GM12878 (cell line): ENCODE measurements at regions not wholly inside any gene's neighbourhood (a gene's known extent, or its start where the extent isn't known, plus 50 kb on each side); places are given as distances from the start of the nearest gene placed in this dataset.

ENCODE experiments used
- ATAC-seq: fragments of 200-7000 bp; cut with Tn5 transposase; 3 replicates; pipeline ENCODE4 v1.9.1; 2020; ENCODE audit warnings: mild to moderate bottlenecking, moderate library complexity
- BruUV-seq: library from RNA; stranded (reverse); fragments of 400-500 nt; replicated peaks from 2 replicates; lab custom pipeline; 2021; lab: Mats Ljungman, UMichigan
- CTCF ChIA-PET: fragments of 300-600 bp; sonication (Branson Sonifier 250); formaldehyde crosslinking; extraction: SDS; loops from one replicate; lab custom pipeline; 2021; ENCODE audit warnings: inconsistent platforms; lab: Yijun Ruan, JAX
- POLR2A ChIA-PET: fragments of 350-600 bp; formaldehyde crosslinking; extraction: SDS; loops from one replicate; lab custom pipeline; 2021; ENCODE audit warnings: inconsistent platforms; lab: Charles Lee
- RAD21 ChIA-PET: fragments of 300-600 bp; sonication (Branson Sonifier 250); formaldehyde crosslinking; loops from one replicate; lab custom pipeline; 2023; ENCODE audit warnings: antibody characterized with exemption; ENCODE audit not compliant: unreplicated experiment; lab: Charles Lee
- SMC1A ChIA-PET: fragments of 300-600 bp; sonication (Branson Sonifier 250); formaldehyde crosslinking; loops from one replicate; lab custom pipeline; 2023; ENCODE audit not compliant: unreplicated experiment, uncharacterized antibody; lab: Charles Lee
- DNase-seq: peaks from one replicate; pipeline ENCODE4 v3.0.0-alpha.2; 2011; ENCODE audit warnings: low read depth, low spot score
- FAIRE-seq: peaks from 3 replicates; lab custom pipeline; 2011; peaks lifted over from hg19 to GRCh38; lab: Jason Lieb, UNC
- H2AFZ ChIP-seq: 2 replicates; pipeline ENCODE4 v1.6.0; 2011; ENCODE audit warnings: low read depth, low read length, control low read depth; ENCODE audit not compliant: control insufficient read depth
- H3K27ac ChIP-seq: 2 replicates; pipeline ENCODE4 v1.5.1; 2011; ENCODE audit warnings: control low read depth; ENCODE audit not compliant: control insufficient read depth, insufficient read depth
- H3K27me3 ChIP-seq, 2 experiments: replicated peaks in 1 of 2; 2 replicates each; pipeline versions ENCODE4 v1.6.0 to v1.6.1; 2011; ENCODE audit warnings: low read length in 1 of 2; ENCODE audit not compliant: control insufficient read depth in 2 of 2, insufficient read depth in 2 of 2
- H3K36me3 ChIP-seq, 2 experiments: 2 replicates each; pipeline ENCODE4 v1.5.1; 2011; ENCODE audit warnings: low read length in 1 of 2; ENCODE audit not compliant: control insufficient read depth in 2 of 2, insufficient read depth in 2 of 2
- H3K4me1 ChIP-seq: 2 replicates; pipeline ENCODE4 v1.6.1; 2011; ENCODE audit warnings: mild to moderate bottlenecking, low read length, moderate library complexity, mixed read lengths; ENCODE audit not compliant: control insufficient read depth, insufficient read depth
- H3K4me2 ChIP-seq: 2 replicates; pipeline ENCODE4 v1.6.0; 2011; ENCODE audit warnings: control low read depth; ENCODE audit not compliant: control insufficient read depth, insufficient read depth
- H3K4me3 ChIP-seq: fragments of 200-600 bp; sonication (generic); 2 replicates; pipeline ENCODE4 v1.5.1; 2016
- H3K79me2 ChIP-seq: 2 replicates; pipeline ENCODE4 v1.6.0; 2011; ENCODE audit warnings: low read length; ENCODE audit not compliant: control insufficient read depth, insufficient read depth
- H3K9ac ChIP-seq: 2 replicates; pipeline ENCODE4 v1.8.0; 2011; ENCODE audit warnings: low read length, control low read depth, mixed read lengths; ENCODE audit not compliant: control insufficient read depth, insufficient read depth
- H3K9me3 ChIP-seq: replicated peaks from 3 replicates; pipeline ENCODE4 v1.5.1; 2011; ENCODE audit warnings: mild to moderate bottlenecking, low read length; ENCODE audit not compliant: control insufficient read depth, insufficient read depth
- H4K20me1 ChIP-seq: 2 replicates; pipeline ENCODE4 v1.6.0; 2011; ENCODE audit not compliant: control insufficient read depth, insufficient read depth
- BACH1 ChIP-seq: fragments of 450-650 bp; IDR thresholded peaks from 2 replicates; pipeline ENCODE4 v1.6.1; 2017; ENCODE audit warnings: mild to moderate bottlenecking, borderline replicate concordance
- CEBPZ ChIP-seq: fragments of 150-350 bp; IDR thresholded peaks from 2 replicates; pipeline ENCODE4 v1.6.1; 2016; ENCODE audit warnings: low read depth, low read length
- CREM ChIP-seq: IDR thresholded peaks from 2 replicates; pipeline ENCODE4 v1.6.1; 2014; ENCODE audit warnings: antibody characterized with exemption, low read depth
- E2F8 ChIP-seq: fragments of 450-650 bp; IDR thresholded peaks from 2 replicates; pipeline ENCODE4 v1.6.1; 2018; ENCODE audit warnings: mild to moderate bottlenecking, low read depth, moderate library complexity; ENCODE audit not compliant: partially characterized antibody
- FOS ChIP-seq: IDR thresholded peaks from 3 replicates; pipeline ENCODE4 v1.6.1; 2011; ENCODE audit warnings: borderline replicate concordance; ENCODE audit not compliant: insufficient read length; ENCODE audit errors: extremely low read depth
- MYC ChIP-seq: IDR thresholded peaks from 2 replicates; pipeline ENCODE4 v1.6.1; 2011; ENCODE audit warnings: mild to moderate bottlenecking, low read length, moderate library complexity, inconsistent platforms; ENCODE audit not compliant: insufficient read depth, insufficient replicate concordance, insufficient read length, severe bottlenecking
- NR2C1 ChIP-seq: fragments of 450-650 bp; IDR thresholded peaks from 2 replicates; pipeline ENCODE4 v1.6.1; 2017; ENCODE audit warnings: antibody characterized with exemption, mild to moderate bottlenecking, moderate library complexity
- NRF1 ChIP-seq: conservative IDR thresholded peaks from 2 replicates; pipeline ENCODE4 v1.6.1; 2011; ENCODE audit warnings: mild to moderate bottlenecking, low read depth, low read length, improper control_type of control experiment
- RAD51 ChIP-seq: fragments of 450-650 bp; IDR thresholded peaks from 2 replicates; pipeline ENCODE4 v1.6.1; 2016; ENCODE audit warnings: moderate library complexity, mild to moderate bottlenecking, inconsistent platforms
- SIX5 ChIP-seq: IDR thresholded peaks from 2 replicates; pipeline ENCODE4 v1.6.1; 2011; ENCODE audit warnings: mild to moderate bottlenecking, low read depth, low read length, moderate library complexity; ENCODE audit not compliant: severe bottlenecking
- SMARCA5 ChIP-seq: fragments of 450-650 bp; IDR thresholded peaks from 2 replicates; pipeline ENCODE4 v1.6.1; 2017; ENCODE audit warnings: mild to moderate bottlenecking
- TARDBP ChIP-seq: IDR thresholded peaks from 2 replicates; pipeline ENCODE4 v1.6.1; 2016; ENCODE audit warnings: borderline replicate concordance
- WGBS: methylation state at CpG from one replicate; pipeline ENCODE4 v1.1.6; 2016; ENCODE audit warnings: low lambda C conversion rate; ENCODE audit not compliant: insufficient replicate concordance, insufficient coverage; ENCODE audit errors: missing lambda C conversion rate; 5-methylcytosine and 5-hydroxymethylcytosine counted together
- in situ Hi-C: fragments of 300-500 bp; cut with MboI; formaldehyde crosslinking; loops from 9 replicates; pipeline ENCODE4 v1.14.3; 2018; ENCODE audit warnings: mixed read lengths
- intact Hi-C: fragments of 100-400 bp; cut with micrococcal nuclease; formaldehyde crosslinking; loops from one replicate; pipeline ENCODE4 v1.14.2; 2022; ENCODE audit not compliant: unreplicated experiment

GRCh38 chr6:4434655-4435054, 299.3 kb upstream of the ECI2 start:
- in situ Hi-C loops, result no loop called here
- 61% methylated on average over 4 of the region's 4 CpGs for WGBS
- FAIRE-seq, result no peak
- DNase-seq, result no peak
- no peaks in the 10 kb centered on the region for H3K36me3 ChIP-seq
- BruUV-seq, result no TSS peak
- intact Hi-C loops, result no loop called here
- no peaks in the 10 kb centered on the region for H3K4me1 ChIP-seq
- no peak overlapping the region for H2AFZ ChIP-seq
- no peaks in the 10 kb centered on the region for H4K20me1 ChIP-seq
- SMC1A ChIA-PET, result interaction anchor here (0.5 to 0.9 kb wide), 2 partner anchors 52 to 143 kb away, joined by 3 read pairs; no protein-coding TSS in a partner anchor
- POLR2A ChIA-PET, result no interaction called here
- no peak overlapping the region for H3K9ac ChIP-seq
- no peaks in the 10 kb centered on the region for H3K79me2 ChIP-seq
- H3K4me3 ChIP-seq, result no peak overlapping the region
- H3K27me3 ChIP-seq, result no peaks in the 10 kb centered on the region; a peak in 1 of 4 replicates
- H3K27ac ChIP-seq, result no peak overlapping the region
- TF ChIP-seq TARDBP (no peak), CREM (no peak), RAD51 (no peak), FOS (no peak), SIX5 (no peak), BACH1 (no peak)
- TF ChIP-seq, all 136 proteins: peak for 0
- ATAC-seq, result no peak
- CTCF ChIA-PET, result no interaction called here
- RAD21 ChIA-PET, result no interaction called here
- H3K9me3 ChIP-seq, result no peaks in the 10 kb centered on the region
- no peak overlapping the region for H3K4me2 ChIP-seq

- no peak overlapping the region for H3K27ac ChIP-seq
- H2AFZ ChIP-seq, result no peak overlapping the region
- in situ Hi-C loops, result no loop called here
- H3K4me2 ChIP-seq, result no peak overlapping the region
- ChIA-PET SMC1A (no interaction called here), POLR2A (no interaction called here), RAD21 (no interaction called here), CTCF (no interaction called here)
- ATAC-seq (no peak), FAIRE-seq (no peak), DNase-seq (no peak)
- H4K20me1 ChIP-seq, result no peaks in the 10 kb centered on the region
- BruUV-seq, result no TSS peak
- no peak overlapping the region for H3K4me3 ChIP-seq
- no peaks in the 10 kb centered on the region for H3K9me3 ChIP-seq
- H3K79me2 ChIP-seq, result no peaks in the 10 kb centered on the region
- 75% methylated on average over 4 of the region's 4 CpGs for WGBS
- intact Hi-C loops, result no loop called here
- no peaks in the 10 kb centered on the region for H3K4me1 ChIP-seq
- H3K27me3 ChIP-seq, result no peaks in the 10 kb centered on the region; a peak in 1 of 4 replicates
- no peaks in the 10 kb centered on the region for H3K36me3 ChIP-seq
- no peak overlapping the region for H3K9ac ChIP-seq
- TF ChIP-seq MYC (no peak), NRF1 (no peak), SMARCA5 (no peak), NR2C1 (no peak), E2F8 (no peak), CEBPZ (no peak), FOS (no peak)
Measured at GRCh38 chr6:4433199-4433598, 297.8 kb upstream of the ECI2 start.
